ENCODE measurements at regions not wholly inside any gene's neighbourhood (a gene's known extent, or its start where the extent isn't known, plus 50 kb on each side); places are given as distances from the start of the nearest gene placed in this dataset.

DNA sequence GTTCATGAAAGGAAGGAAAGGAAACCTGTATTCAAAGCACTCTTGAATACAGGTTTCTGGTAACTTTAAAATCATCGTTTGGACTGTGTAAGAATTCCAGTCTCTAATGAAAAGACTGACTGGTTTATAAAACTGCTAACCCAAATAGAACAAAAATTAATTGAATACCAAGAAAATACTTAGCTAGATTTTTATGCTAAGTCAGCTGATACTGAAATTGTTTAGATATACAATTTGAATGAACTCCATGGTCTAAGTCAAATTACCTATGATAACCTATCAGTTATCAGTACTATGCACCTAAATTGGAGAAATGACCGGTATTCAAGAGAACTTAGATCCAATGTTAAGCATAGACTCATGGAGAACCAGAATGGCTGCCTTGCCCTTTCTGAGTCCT, 338.3 kb downstream of the RNF144B start:
- TF ChIP-seq, protein P1, sequence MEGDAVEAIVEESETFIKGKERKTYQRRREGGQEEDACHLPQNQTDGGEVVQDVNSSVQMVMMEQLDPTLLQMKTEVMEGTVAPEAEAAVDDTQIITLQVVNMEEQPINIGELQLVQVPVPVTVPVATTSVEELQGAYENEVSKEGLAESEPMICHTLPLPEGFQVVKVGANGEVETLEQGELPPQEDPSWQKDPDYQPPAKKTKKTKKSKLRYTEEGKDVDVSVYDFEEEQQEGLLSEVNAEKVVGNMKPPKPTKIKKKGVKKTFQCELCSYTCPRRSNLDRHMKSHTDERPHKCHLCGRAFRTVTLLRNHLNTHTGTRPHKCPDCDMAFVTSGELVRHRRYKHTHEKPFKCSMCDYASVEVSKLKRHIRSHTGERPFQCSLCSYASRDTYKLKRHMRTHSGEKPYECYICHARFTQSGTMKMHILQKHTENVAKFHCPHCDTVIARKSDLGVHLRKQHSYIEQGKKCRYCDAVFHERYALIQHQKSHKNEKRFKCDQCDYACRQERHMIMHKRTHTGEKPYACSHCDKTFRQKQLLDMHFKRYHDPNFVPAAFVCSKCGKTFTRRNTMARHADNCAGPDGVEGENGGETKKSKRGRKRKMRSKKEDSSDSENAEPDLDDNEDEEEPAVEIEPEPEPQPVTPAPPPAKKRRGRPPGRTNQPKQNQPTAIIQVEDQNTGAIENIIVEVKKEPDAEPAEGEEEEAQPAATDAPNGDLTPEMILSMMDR (IDR thresholded peaks at IDR 0.05; ENCODE audit: low read depth, low read length): no peak
- no peak for TF ChIP-seq POLR2A (IDR thresholded peaks at IDR 0.05; ENCODE audit: extremely low read depth, insufficient read length)
